Thoracic aorta (tissue), 2 donors: ENCODE measurements at regions not wholly inside any gene's neighbourhood (a gene's known extent, or its start where the extent isn't known, plus 50 kb on each side); places are given as distances from the start of the nearest gene placed in this dataset.

Source experiments
- ATAC-seq: fragments of 150-250 bp; one replicate; pipeline ENCODE4 v1.8.0; 2017; ENCODE audit warnings: low read depth; ENCODE audit not compliant: insufficient number of reproducible peaks, low FRiP score
- DNase-seq: peaks from one replicate; pipeline ENCODE4 v3.0.0-alpha.2; 2020; ENCODE audit warnings: low spot score
- H3K27ac ChIP-seq, 2 donors: fragments of 200-600 bp; sonication (generic); 1 replicate in 1 of 2; 2 replicates in 1 of 2; pipeline ENCODE4 v1.5.1; 2016; ENCODE audit warnings: mild to moderate bottlenecking in 2 of 2, moderate library complexity in 2 of 2
- H3K27me3 ChIP-seq: fragments of 200-600 bp; sonication (generic); replicated peaks from 2 replicates; pipeline ENCODE4 v1.6.0; 2016; ENCODE audit warnings: mild to moderate bottlenecking; ENCODE audit not compliant: insufficient read depth
- H3K36me3 ChIP-seq: fragments of 200-600 bp; sonication (generic); one replicate; pipeline ENCODE4 v1.5.1; 2016
- H3K4me1 ChIP-seq, 2 donors: fragments of 200-600 bp; sonication (generic); 1 replicate in 1 of 2; 2 replicates in 1 of 2; pipeline versions ENCODE4 v1.5.1 to v1.6.0; 2016; ENCODE audit warnings: low read depth in 2 of 2, mild to moderate bottlenecking in 1 of 2; ENCODE audit not compliant: control insufficient read depth in 1 of 2
- H3K4me3 ChIP-seq: fragments of 200-600 bp; sonication (generic); 2 replicates; pipeline ENCODE4 v1.5.1; 2016; ENCODE audit warnings: mild to moderate bottlenecking
- H3K9me3 ChIP-seq: fragments of 200-600 bp; sonication (generic); 2 replicates; pipeline ENCODE4 v1.5.1; 2016
- CTCF ChIP-seq: fragments of 200-600 bp; sonication (generic); IDR thresholded peaks from one replicate; pipeline ENCODE4 v1.5.1; 2019; ENCODE audit warnings: antibody characterized with exemption

- TF ChIP-seq CTCF, result no peak
- Histone ChIP-seq H3K9me3 (no peaks in the 10 kb centered on the region), H3K27ac (no peak overlapping the region), H3K4me3 (no peak overlapping the region), H3K4me1 (no peaks in the 10 kb centered on the region), H3K36me3 (no peaks in the 10 kb centered on the region), H3K27me3 (no peaks in the 10 kb centered on the region)
- DNase-seq (no peak), ATAC-seq (no peak)
These were observed 180.5 kb upstream of the SLC10A2 start for GRCh38 chr13:103246581-103247200.

GRCh38 chr13:103243495-103243894, 177.3 kb upstream of the SLC10A2 start:
- no peak for TF ChIP-seq CTCF
- Histone ChIP-seq H3K27ac (no peak overlapping the region), H3K27me3 (no peaks in the 10 kb centered on the region), H3K4me3 (no peak overlapping the region), H3K36me3 (no peaks in the 10 kb centered on the region), H3K9me3 (no peaks in the 10 kb centered on the region), H3K4me1 (no peaks in the 10 kb centered on the region)
- ATAC-seq (no peak), DNase-seq (no peak)

GRCh38 chr13:103238441-103238840, 172.2 kb upstream of the SLC10A2 start:
- H3K9me3 ChIP-seq, result no peaks in the 10 kb centered on the region
- TF ChIP-seq CTCF, result no peak
- no peak for DNase-seq
- H3K36me3 ChIP-seq, result no peaks in the 10 kb centered on the region
- no peak for ATAC-seq
- no peak overlapping the region for H3K27ac ChIP-seq
- no peaks in the 10 kb centered on the region for H3K27me3 ChIP-seq
- H3K4me1 ChIP-seq, result no peaks in the 10 kb centered on the region
- H3K4me3 ChIP-seq, result no peak overlapping the region

GRCh38 chr13:103236213-103236612, 170.0 kb upstream of the SLC10A2 start:
- TF ChIP-seq CTCF, result no peak
- ATAC-seq, result no peak
- Histone ChIP-seq H3K4me1 (no peaks in the 10 kb centered on the region), H3K27me3 (no peaks in the 10 kb centered on the region), H3K4me3 (no peak overlapping the region), H3K9me3 (no peaks in the 10 kb centered on the region), H3K27ac (no peak overlapping the region), H3K36me3 (no peaks in the 10 kb centered on the region)
- DNase-seq, result no peak

- H3K36me3 ChIP-seq, result no peaks in the 10 kb centered on the region
- H3K4me1 ChIP-seq, result no peaks in the 10 kb centered on the region
- no peak overlapping the region for H3K27ac ChIP-seq
- H3K27me3 ChIP-seq, result no peaks in the 10 kb centered on the region
- H3K9me3 ChIP-seq, result peaks cover 5% of the 10 kb centered on the region
- no peak for TF ChIP-seq CTCF
- no peak for DNase-seq
- no peak overlapping the region for H3K4me3 ChIP-seq
- no peak for ATAC-seq
These were observed 163.5 kb upstream of the SLC10A2 start for GRCh38 chr13:103229674-103230073.
